SK-N-SH (cell line): ENCODE measurements at regions not wholly inside any gene's neighbourhood (a gene's known extent, or its start where the extent isn't known, plus 50 kb on each side); places are given as distances from the start of the nearest gene placed in this dataset.

Experiments used
- CTCF ChIP-seq: fragments of 200-600 bp; sonication (generic); IDR thresholded peaks from 2 replicates; pipeline ENCODE4 v1.6.1; 2017; ENCODE audit warnings: antibody characterized with exemption, mild to moderate bottlenecking, moderate library complexity
- EP300 ChIP-seq, 2 experiments: IDR thresholded peaks; 2 replicates each; pipeline versions ENCODE4 v1.4.0 to v1.6.1; 2012; ENCODE audit warnings: borderline replicate concordance in 1 of 2, low read depth in 1 of 2, low read length in 1 of 2
- FOXJ3 ChIP-seq: sonication (generic); formaldehyde crosslinking; IDR thresholded peaks from 2 replicates; pipeline ENCODE4 v1.5.1; 2020; ENCODE audit warnings: mild to moderate bottlenecking, missing genetic modification reagents
- FOXM1 ChIP-seq: IDR thresholded peaks from 2 replicates; pipeline ENCODE4 v1.4.0; 2012; ENCODE audit warnings: low read depth, mild to moderate bottlenecking
- GABPA ChIP-seq: IDR thresholded peaks from 2 replicates; pipeline ENCODE4 v1.4.0; 2012; ENCODE audit warnings: low read depth, mild to moderate bottlenecking
- GATA2 ChIP-seq: sonication (generic); formaldehyde crosslinking; IDR thresholded peaks from 2 replicates; pipeline ENCODE4 v1.5.0; 2020; ENCODE audit warnings: mild to moderate bottlenecking, missing genetic modification reagents
- RAD21 ChIP-seq: IDR thresholded peaks from 2 replicates; pipeline ENCODE4 v1.6.1; 2012; ENCODE audit warnings: mild to moderate bottlenecking, low read length
- RFX5 ChIP-seq: IDR thresholded peaks from 2 replicates; pipeline ENCODE4 v1.6.1; 2012; ENCODE audit warnings: mild to moderate bottlenecking, improper control_type of control experiment, low read length
- TF ChIP-seq, protein P1 (sequence below): fragments of 150-350 bp; IDR thresholded peaks from 2 replicates; pipeline ENCODE4 v1.6.1; 2017; ENCODE audit warnings: antibody characterized with exemption, low read length, low read depth, borderline replicate concordance

- TF ChIP-seq CTCF (no peak), RFX5 (no peak), GATA2 (CRISPR knock-in tag) (no peak), RAD21 (no peak), GABPA (no peak), FOXM1 (no peak), EP300 (IDR thresholded peaks at IDR 0.05; ENCODE audit: borderline replicate concordance in 1 of 2, low read depth in 1 of 2, low read length in 1 of 2) (no peak), FOXJ3 (no peak)
- TF ChIP-seq, protein P1, sequence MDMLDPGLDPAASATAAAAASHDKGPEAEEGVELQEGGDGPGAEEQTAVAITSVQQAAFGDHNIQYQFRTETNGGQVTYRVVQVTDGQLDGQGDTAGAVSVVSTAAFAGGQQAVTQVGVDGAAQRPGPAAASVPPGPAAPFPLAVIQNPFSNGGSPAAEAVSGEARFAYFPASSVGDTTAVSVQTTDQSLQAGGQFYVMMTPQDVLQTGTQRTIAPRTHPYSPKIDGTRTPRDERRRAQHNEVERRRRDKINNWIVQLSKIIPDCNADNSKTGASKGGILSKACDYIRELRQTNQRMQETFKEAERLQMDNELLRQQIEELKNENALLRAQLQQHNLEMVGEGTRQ: no peak
Observed at GRCh38 chr2:125450092-125450491, 1205.9 kb upstream of the GYPC start.
